H1 (cell line): ENCODE measurements at regions not wholly inside any gene's neighbourhood (a gene's known extent, or its start where the extent isn't known, plus 50 kb on each side); places are given as distances from the start of the nearest gene placed in this dataset.

ENCODE experiments used
- CTCF ChIA-PET: fragments of 300-600 bp; sonication (Branson Sonifier 250); formaldehyde crosslinking; loops from one replicate; lab custom pipeline; 2021; ENCODE audit not compliant: partially characterized antibody; lab: Charles Lee
- POLR2A ChIA-PET: fragments of 300-600 bp; sonication (Branson Sonifier 250); formaldehyde crosslinking; loops from one replicate; lab custom pipeline; 2021; ENCODE audit warnings: inconsistent platforms; ENCODE audit not compliant: partially characterized antibody; lab: Charles Lee
- DNase-seq, 2 experiments: peaks; one replicate each; pipeline versions ENCODE4 v3.0.0 to v3.0.0-alpha.2; 2010 to 2022; ENCODE audit warnings: low spot score in 2 of 2, low read depth in 1 of 2, mixed read lengths in 1 of 2
- FAIRE-seq: peaks from 2 replicates; lab custom pipeline; 2011; peaks lifted over from hg19 to GRCh38; lab: Jason Lieb, UNC
- H2AFZ ChIP-seq: 2 replicates; pipeline ENCODE4 v1.8.1; 2012; ENCODE audit warnings: low read length, inconsistent platforms
- H2AK5ac ChIP-seq: 2 replicates; pipeline ENCODE4 v1.6.1; 2013; ENCODE audit warnings: low read depth, low read length
- H2BK120ac ChIP-seq: replicated peaks from 2 replicates; pipeline ENCODE3; 2013; ENCODE audit warnings: low read depth, low read length, inconsistent platforms
- H2BK12ac ChIP-seq: 2 replicates; pipeline ENCODE4 v1.6.1; 2013; ENCODE audit warnings: low read depth, low read length
- H2BK15ac ChIP-seq: 2 replicates; pipeline ENCODE4 v1.6.1; 2013; ENCODE audit warnings: low read length
- H2BK20ac ChIP-seq: 2 replicates; pipeline ENCODE4 v1.6.1; 2013; ENCODE audit warnings: low read length
- H2BK5ac ChIP-seq: 2 replicates; pipeline ENCODE4 v1.6.1; 2013; ENCODE audit warnings: low read depth, low read length
- H3K14ac ChIP-seq: 2 replicates; pipeline ENCODE4 v1.6.1; 2013; ENCODE audit warnings: inconsistent platforms; ENCODE audit not compliant: insufficient read length
- H3K18ac ChIP-seq: 2 replicates; pipeline ENCODE4 v1.6.1; 2013; ENCODE audit warnings: low read length; ENCODE audit errors: extremely low read depth
- H3K23ac ChIP-seq: 2 replicates; pipeline ENCODE4 v1.6.1; 2013; ENCODE audit warnings: inconsistent platforms; ENCODE audit not compliant: insufficient read length
- H3K23me2 ChIP-seq: 2 replicates; pipeline ENCODE4 v1.6.1; 2013; ENCODE audit warnings: low read depth, low read length
- H3K27ac ChIP-seq: 2 replicates; pipeline ENCODE4 v1.6.1; 2011; ENCODE audit warnings: low read depth, low read length, inconsistent platforms
- H3K27me3 ChIP-seq, 4 experiments: replicated peaks in 1 of 4; 1 replicate in 1 of 4; 2 replicates in 3 of 4; pipeline versions ENCODE4 v1.6.1 to v1.8.1; 2011 to 2013; ENCODE audit warnings: low read length in 3 of 4, mild to moderate bottlenecking in 3 of 4, inconsistent platforms in 2 of 4, mixed read lengths in 2 of 4, moderate library complexity in 1 of 4; ENCODE audit not compliant: control insufficient read depth in 3 of 4, insufficient read depth in 3 of 4; ENCODE audit errors: extremely low read depth in 1 of 4
- H3K36me3 ChIP-seq, 4 experiments: 2 replicates each; pipeline versions ENCODE4 v1.6.1 to v1.8.1; 2011 to 2013; ENCODE audit warnings: mild to moderate bottlenecking in 4 of 4, low read length in 3 of 4, moderate library complexity in 2 of 4, control low read depth in 1 of 4, inconsistent platforms in 1 of 4; ENCODE audit not compliant: insufficient read depth in 4 of 4, control insufficient read depth in 2 of 4
- H3K4ac ChIP-seq: replicated peaks from 2 replicates; pipeline ENCODE3; 2013; ENCODE audit warnings: low read length, low read depth, mixed read lengths, inconsistent platforms; ENCODE audit not compliant: insufficient read length
- H3K4me1 ChIP-seq, 4 experiments: replicated peaks in 1 of 4; 1 replicate in 1 of 4; 2 replicates in 3 of 4; pipeline versions ENCODE4 v1.6.1 to v1.8.1; 2011 to 2013; ENCODE audit warnings: low read length in 3 of 4, inconsistent platforms in 2 of 4, mixed read lengths in 1 of 4; ENCODE audit not compliant: insufficient read depth in 4 of 4, control insufficient read depth in 3 of 4
- H3K4me2 ChIP-seq, 2 experiments: 2 replicates each; pipeline versions ENCODE4 v1.6.1 to v1.8.1; 2011 to 2013; ENCODE audit warnings: low read depth in 2 of 2, low read length in 2 of 2, control low read depth in 1 of 2, inconsistent platforms in 1 of 2, mild to moderate bottlenecking in 1 of 2; ENCODE audit not compliant: insufficient read depth in 1 of 2
- H3K4me3 ChIP-seq, 4 experiments: fragments of 200-600, 300-600 bp in 1 of 4; sonication (generic), shearing (Covaris generic), sonication (Bioruptor Twin) in 1 of 4; 2 replicates each; pipeline versions ENCODE4 v1.5.1 to v1.8.1; 2011 to 2016; ENCODE audit warnings: low read length in 4 of 4, low read depth in 3 of 4, control low read depth in 2 of 4, inconsistent platforms in 2 of 4, mild to moderate bottlenecking in 2 of 4, mixed read lengths in 1 of 4, moderate library complexity in 1 of 4; ENCODE audit not compliant: insufficient read depth in 2 of 4; ENCODE audit errors: extremely low read depth in 1 of 4
- H3K56ac ChIP-seq: replicated peaks from 2 replicates; pipeline ENCODE3; 2013; ENCODE audit warnings: low read depth, mild to moderate bottlenecking, mixed read lengths, low read length, inconsistent platforms; ENCODE audit not compliant: insufficient read length
- H3K79me1 ChIP-seq: 2 replicates; pipeline ENCODE4 v1.6.1; 2013; ENCODE audit warnings: low read depth, low read length, control low read depth
- H3K79me2 ChIP-seq, 2 experiments: 2 replicates each; pipeline versions ENCODE4 v1.6.1 to v1.8.1; 2012 to 2013; ENCODE audit warnings: low read length in 2 of 2, mild to moderate bottlenecking in 2 of 2, inconsistent platforms in 1 of 2; ENCODE audit not compliant: insufficient read depth in 2 of 2, control insufficient read depth in 1 of 2
- H3K9ac ChIP-seq, 4 experiments: replicated peaks in 1 of 4; 1 replicate in 1 of 4; 2 replicates in 3 of 4; pipeline versions ENCODE4 v1.6.1 to v1.8.1; 2011 to 2013; ENCODE audit warnings: low read depth in 3 of 4, low read length in 3 of 4, control low read depth in 2 of 4, mild to moderate bottlenecking in 2 of 4, moderate library complexity in 2 of 4, inconsistent platforms in 1 of 4; ENCODE audit errors: extremely low read depth in 1 of 4
- H3K9me3 ChIP-seq, 2 experiments: 2 replicates each; pipeline versions ENCODE4 v1.6.1 to v1.8.1; 2012 to 2013; ENCODE audit warnings: mild to moderate bottlenecking in 2 of 2, moderate library complexity in 2 of 2, control low read depth in 1 of 2, inconsistent platforms in 1 of 2, low read depth in 1 of 2, low read length in 1 of 2, mixed read lengths in 1 of 2; ENCODE audit not compliant: insufficient read depth in 2 of 2
- H4K20me1 ChIP-seq, 2 experiments: replicated peaks in 1 of 2; 2 replicates each; pipeline versions ENCODE3 to v1.8.1; 2011 to 2013; ENCODE audit warnings: inconsistent platforms in 2 of 2, low read length in 2 of 2, mild to moderate bottlenecking in 1 of 2; ENCODE audit not compliant: insufficient read depth in 2 of 2, control insufficient read depth in 1 of 2
- H4K5ac ChIP-seq: 2 replicates; pipeline ENCODE4 v1.6.1; 2013; ENCODE audit warnings: low read length, low read depth, mixed read lengths, inconsistent platforms; ENCODE audit not compliant: insufficient read length
- H4K8ac ChIP-seq: 2 replicates; pipeline ENCODE4 v1.8.0; 2013; ENCODE audit warnings: mild to moderate bottlenecking, moderate library complexity, low read length, inconsistent platforms; ENCODE audit not compliant: insufficient read depth; ENCODE audit errors: extremely low read depth
- H4K91ac ChIP-seq: replicated peaks from 2 replicates; pipeline ENCODE3; 2013; ENCODE audit warnings: low read length, mixed read lengths, inconsistent platforms; ENCODE audit not compliant: insufficient read length
- BACH1 ChIP-seq: IDR thresholded peaks from 2 replicates; pipeline ENCODE4 v1.6.1; 2012; ENCODE audit warnings: low read length, improper control_type of control experiment
- BCL11A ChIP-seq, 2 experiments: IDR thresholded peaks; one replicate each; pipeline ENCODE4 v1.6.1; 2011; ENCODE audit warnings: low read depth in 2 of 2, low read length in 2 of 2, mild to moderate bottlenecking in 2 of 2
- EP300 ChIP-seq, 2 experiments: IDR thresholded peaks; 1 replicate in 1 of 2; 2 replicates in 1 of 2; pipeline ENCODE4 v1.6.1; 2011 to 2012; ENCODE audit warnings: low read depth in 2 of 2, low read length in 2 of 2, mild to moderate bottlenecking in 2 of 2, borderline replicate concordance in 1 of 2, inconsistent platforms in 1 of 2, moderate library complexity in 1 of 2
- EZH2 ChIP-seq: fragments of 200-600 bp; sonication (generic); IDR thresholded peaks from 2 replicates; pipeline ENCODE4 v1.7.1; 2012; ENCODE audit warnings: low read depth, mild to moderate bottlenecking, moderate library complexity, low read length, inconsistent platforms; ENCODE audit not compliant: severe bottlenecking
- GTF2F1 ChIP-seq: IDR thresholded peaks from 2 replicates; pipeline ENCODE4 v1.6.1; 2012; ENCODE audit warnings: low read depth, low read length, improper control_type of control experiment, borderline replicate concordance
- POLR2AphosphoS5 ChIP-seq: IDR thresholded peaks from 2 replicates; pipeline ENCODE4 v1.6.1; 2011; ENCODE audit warnings: low read depth, low read length
- SIRT6 ChIP-seq: IDR thresholded peaks from one replicate; pipeline ENCODE4 v1.7.1; 2012; ENCODE audit warnings: low read length, inconsistent platforms
- WGBS, 2 experiments: shearing (Covaris generic) in 1 of 2; methylation state at CpG; one replicate each; pipeline versions ENCODE4 v1.1.6 to v1.1.7; 2013 to 2015; ENCODE audit warnings: low lambda C conversion rate in 2 of 2, mixed read lengths in 2 of 2, inconsistent platforms in 1 of 2, low coverage in 1 of 2, missing lambda C conversion rate in 1 of 2; ENCODE audit not compliant: insufficient replicate concordance in 2 of 2, insufficient coverage in 1 of 2, insufficient read length in 1 of 2; ENCODE audit errors: extremely low coverage in 1 of 2, missing lambda C conversion rate in 1 of 2; 5-methylcytosine and 5-hydroxymethylcytosine counted together
- TF ChIP-seq, protein P1 (sequence below): IDR thresholded peaks from 2 replicates; pipeline ENCODE4 v1.6.1; 2012; ENCODE audit warnings: inconsistent platforms
- TF ChIP-seq, protein P2 (sequence below): IDR thresholded peaks from 2 replicates; pipeline ENCODE4 v1.6.1; 2011; ENCODE audit warnings: low read depth, mild to moderate bottlenecking, low read length; ENCODE audit not compliant: insufficient read depth

DNA sequence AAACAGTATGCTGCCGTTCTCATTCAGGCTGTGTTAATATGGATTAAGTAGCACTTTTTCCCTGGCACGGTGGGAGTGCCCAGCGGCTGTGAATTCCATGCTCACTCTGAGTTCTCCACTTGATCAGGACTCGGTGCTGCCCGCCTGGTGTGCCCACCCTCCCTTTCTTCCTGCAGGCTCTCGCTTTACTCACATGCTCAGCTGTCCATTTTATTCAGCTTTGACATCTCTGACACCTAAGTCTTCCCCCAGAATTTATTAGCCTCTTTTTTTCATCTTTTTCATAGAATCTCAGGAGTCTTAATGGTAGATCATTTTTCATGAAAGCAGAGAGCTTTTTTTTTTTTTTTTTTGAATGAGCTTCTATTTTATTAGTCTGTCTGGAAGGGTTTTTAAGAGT is 626.5 kb downstream of the IRX1 start:
- Histone ChIP-seq H2AK5ac (no peak overlapping the region), H3K27me3 (no peaks in the 10 kb centered on the region), H3K9ac (no peak overlapping the region), H3K79me1 (no peaks in the 10 kb centered on the region), H2AFZ (no peak overlapping the region), H3K18ac (no peak overlapping the region), H4K20me1 (no peaks in the 10 kb centered on the region), H3K4me3 (no peak overlapping the region), H2BK20ac (no peak overlapping the region), H3K27ac (no peak overlapping the region), H2BK120ac (no peak overlapping the region), H3K36me3 (no peaks in the 10 kb centered on the region), H2BK15ac (no peak overlapping the region)
- no peak for DNase-seq
- TF ChIP-seq POLR2AphosphoS5 (no peak), EP300 (IDR thresholded peaks at IDR 0.05; ENCODE audit: borderline replicate concordance in 1 of 2, low read depth in 2 of 2, low read length in 2 of 2) (no peak), SIRT6 (no peak), GTF2F1 (no peak), EZH2 (no peak), BCL11A (IDR thresholded peaks at IDR 0.05; ENCODE audit: low read depth in 2 of 2, low read length in 2 of 2) (no peak), BACH1 (no peak)
- TF ChIP-seq, protein P1, sequence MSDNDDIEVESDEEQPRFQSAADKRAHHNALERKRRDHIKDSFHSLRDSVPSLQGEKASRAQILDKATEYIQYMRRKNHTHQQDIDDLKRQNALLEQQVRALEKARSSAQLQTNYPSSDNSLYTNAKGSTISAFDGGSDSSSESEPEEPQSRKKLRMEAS = no peak
- TF ChIP-seq, protein P2, sequence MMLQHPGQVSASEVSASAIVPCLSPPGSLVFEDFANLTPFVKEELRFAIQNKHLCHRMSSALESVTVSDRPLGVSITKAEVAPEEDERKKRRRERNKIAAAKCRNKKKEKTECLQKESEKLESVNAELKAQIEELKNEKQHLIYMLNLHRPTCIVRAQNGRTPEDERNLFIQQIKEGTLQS = no peak
- TF ChIP-seq, all 59 proteins: peak for 0
- Histone ChIP-seq H3K9me3 (no peaks in the 10 kb centered on the region), H3K4me2 (no peak overlapping the region), H3K4me1 (no peaks in the 10 kb centered on the region), H2BK5ac (no peak overlapping the region), H3K79me2 (no peaks in the 10 kb centered on the region), H2BK12ac (no peak overlapping the region), H4K5ac (no peak overlapping the region), H4K8ac (no peak overlapping the region), H3K56ac (no peak overlapping the region), H4K91ac (no peak overlapping the region), H3K14ac (no peak overlapping the region), H3K4ac (no peak overlapping the region), H3K23me2 (no peaks in the 10 kb centered on the region), H3K23ac (no peak overlapping the region)
- no peak for FAIRE-seq
- ChIA-PET POLR2A (no interaction called here), CTCF (no interaction called here)
- WGBS, 2 experiments = 93% methylated on average over 6 of the region's 6 CpGs; no CpG with 5 or more reads in 1 of the 2 experiments
